Neuronal stem cell (in vitro differentiated cells): ENCODE measurements at regions not wholly inside any gene's neighbourhood (a gene's known extent, or its start where the extent isn't known, plus 50 kb on each side); places are given as distances from the start of the nearest gene placed in this dataset.

Source experiments
- DNase-seq: peaks from one replicate; pipeline ENCODE4 v3.0.0-alpha.2; 2013; ENCODE audit warnings: low spot score
- H2AFZ ChIP-seq: one replicate; pipeline ENCODE4 v1.6.1; 2013; ENCODE audit warnings: mild to moderate bottlenecking, low read length, inconsistent platforms
- H2AK5ac ChIP-seq: 2 replicates; pipeline ENCODE4 v1.6.1; 2013; ENCODE audit warnings: low read depth, mild to moderate bottlenecking, inconsistent platforms, low read length, moderate library complexity, mixed read lengths
- H2BK120ac ChIP-seq: 2 replicates; pipeline ENCODE4 v1.6.1; 2013; ENCODE audit warnings: low read depth, mild to moderate bottlenecking, inconsistent platforms, low read length, moderate library complexity, mixed read lengths
- H2BK12ac ChIP-seq: one replicate; pipeline ENCODE4 v1.6.1; 2013; ENCODE audit warnings: low read length, inconsistent platforms
- H2BK15ac ChIP-seq: 2 replicates; pipeline ENCODE4 v1.6.1; 2013; ENCODE audit warnings: mild to moderate bottlenecking, low read length, inconsistent platforms, mixed read lengths
- H2BK5ac ChIP-seq: one replicate; pipeline ENCODE4 v1.6.1; 2013; ENCODE audit warnings: inconsistent platforms, mild to moderate bottlenecking, low read length, moderate library complexity
- H3K14ac ChIP-seq: one replicate; pipeline ENCODE4 v1.6.1; 2013; ENCODE audit warnings: low read length, inconsistent platforms
- H3K18ac ChIP-seq: 2 replicates; pipeline ENCODE4 v1.6.1; 2013; ENCODE audit warnings: low read length, inconsistent platforms
- H3K23ac ChIP-seq: 2 replicates; pipeline ENCODE4 v1.6.1; 2013; ENCODE audit warnings: low read depth, mild to moderate bottlenecking, mixed read lengths, low read length, inconsistent platforms; ENCODE audit not compliant: poor library complexity
- H3K27ac ChIP-seq: replicated peaks from 3 replicates; pipeline ENCODE4 v1.5.1; 2013; ENCODE audit warnings: low read length, inconsistent platforms
- H3K27me3 ChIP-seq, 3 experiments: 2 replicates each; pipeline ENCODE4 v1.6.1; 2013; ENCODE audit warnings: low read length in 3 of 3, mild to moderate bottlenecking in 2 of 3, inconsistent platforms in 1 of 3, low read depth in 1 of 3, mixed read lengths in 1 of 3, moderate library complexity in 1 of 3; ENCODE audit not compliant: control insufficient read depth in 3 of 3, insufficient read depth in 3 of 3
- H3K36me3 ChIP-seq, 2 donors: replicated peaks in 1 of 2; 2 replicates each; pipeline ENCODE4 v1.6.1; 2013; ENCODE audit warnings: low read length in 2 of 2; ENCODE audit not compliant: control insufficient read depth in 2 of 2, insufficient read depth in 2 of 2
- H3K4ac ChIP-seq: 2 replicates; pipeline ENCODE4 v1.6.1; 2013; ENCODE audit warnings: inconsistent platforms, mild to moderate bottlenecking, low read length, moderate library complexity
- H3K4me1 ChIP-seq, 2 donors: 1 replicate in 1 of 2; 2 replicates in 1 of 2; pipeline ENCODE4 v1.6.1; 2013; ENCODE audit warnings: low read length in 2 of 2, low read depth in 1 of 2; ENCODE audit not compliant: control insufficient read depth in 2 of 2, insufficient read depth in 1 of 2
- H3K4me2 ChIP-seq: one replicate; pipeline ENCODE4 v1.6.1; 2013; ENCODE audit warnings: mild to moderate bottlenecking, low read length, inconsistent platforms; ENCODE audit not compliant: insufficient read depth, poor library complexity, severe bottlenecking
- H3K4me3 ChIP-seq, 2 donors: 2 replicates each; pipeline ENCODE4 v1.5.1; 2013; ENCODE audit warnings: low read length in 2 of 2, mild to moderate bottlenecking in 2 of 2, inconsistent platforms in 1 of 2, moderate library complexity in 1 of 2
- H3K79me1 ChIP-seq: one replicate; pipeline ENCODE4 v1.6.1; 2013; ENCODE audit warnings: low read depth, mild to moderate bottlenecking, inconsistent platforms, low read length, moderate library complexity
- H3K9ac ChIP-seq: one replicate; pipeline ENCODE4 v1.6.1; 2013; ENCODE audit warnings: mild to moderate bottlenecking, low read depth, low read length, inconsistent platforms; ENCODE audit not compliant: poor library complexity
- H3K9me3 ChIP-seq, 2 donors: replicated peaks in 1 of 2; 2 replicates each; pipeline versions ENCODE3 to v1.6.1; 2013; ENCODE audit warnings: low read length in 2 of 2, mild to moderate bottlenecking in 2 of 2, inconsistent platforms in 1 of 2, low read depth in 1 of 2, mixed read lengths in 1 of 2, moderate library complexity in 1 of 2; ENCODE audit not compliant: control insufficient read depth in 2 of 2, insufficient read depth in 1 of 2
- H4K8ac ChIP-seq: one replicate; pipeline ENCODE4 v1.6.1; 2013; ENCODE audit warnings: low read depth, mild to moderate bottlenecking, inconsistent platforms, low read length, moderate library complexity
- H4K91ac ChIP-seq: one replicate; pipeline ENCODE4 v1.6.1; 2013; ENCODE audit warnings: low read length, low read depth, mild to moderate bottlenecking, inconsistent platforms; ENCODE audit not compliant: poor library complexity
- WGBS, 2 donors: extraction: QIAGEN DNeasy Blood & Tissue Kit; methylation state at CpG; one replicate each; pipeline ENCODE4 v1.1.7; 2013; ENCODE audit warnings: missing lambda C conversion rate in 2 of 2, mixed read lengths in 1 of 2; ENCODE audit not compliant: insufficient read length in 2 of 2, insufficient replicate concordance in 1 of 2; ENCODE audit errors: extremely low coverage in 2 of 2; 5-methylcytosine and 5-hydroxymethylcytosine counted together

GRCh38 chr13:31063772-31064171 lies 97.9 kb downstream of the HSPH1 start:
- Histone ChIP-seq H3K4ac (no peak overlapping the region), H2AK5ac (no peak overlapping the region), H3K27ac (no peak overlapping the region), H2AFZ (no peak overlapping the region), H3K79me1 (no peaks in the 10 kb centered on the region), H3K4me3 (no peak overlapping the region), H3K4me1 (no peaks in the 10 kb centered on the region), H3K14ac (no peak overlapping the region), H4K91ac (no peak overlapping the region), H3K9ac (no peak overlapping the region), H3K27me3 (peaks cover 0 to 2% (median 0%) of the 10 kb centered on the region in 3 experiments), H3K4me2 (no peak overlapping the region), H2BK12ac (no peak overlapping the region), H3K36me3 (no peaks in the 10 kb centered on the region), H3K9me3 (no peaks in the 10 kb centered on the region), H2BK120ac (no peak overlapping the region), H4K8ac (no peak overlapping the region), H3K18ac (no peak overlapping the region), H2BK5ac (no peak overlapping the region), H3K23ac (no peak overlapping the region), H2BK15ac (no peak overlapping the region)
- DNase-seq = no peak
- WGBS, 2 donors = no CpG with 5 or more reads among the region's 1 CpG

DNA sequence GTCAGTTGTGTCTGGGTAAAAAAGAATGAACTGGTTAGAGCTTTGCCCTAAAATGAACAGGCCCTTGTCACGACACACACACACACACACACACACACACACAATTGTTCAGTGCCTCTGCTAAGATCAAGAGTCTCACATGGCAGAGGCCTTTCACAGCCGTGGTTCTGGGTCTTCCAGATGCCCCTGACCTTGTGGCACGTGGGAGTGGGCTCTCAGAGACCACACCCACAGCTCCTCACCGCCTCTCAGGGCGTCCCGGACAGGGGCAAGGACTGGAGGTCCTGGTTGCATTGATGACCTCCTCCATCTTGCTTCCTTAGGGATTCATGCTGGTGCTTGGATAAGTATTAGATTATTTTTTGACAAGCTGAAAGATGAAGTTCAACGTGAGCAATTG lies 101.0 kb downstream of the HSPH1 start:
- no peak overlapping the region for H2AFZ ChIP-seq
- H3K79me1 ChIP-seq = no peaks in the 10 kb centered on the region
- H3K36me3 ChIP-seq = no peaks in the 10 kb centered on the region
- no peak overlapping the region for H3K23ac ChIP-seq
- no peak overlapping the region for H2BK5ac ChIP-seq
- H4K8ac ChIP-seq = no peak overlapping the region
- DNase-seq = no peak
- H3K4me3 ChIP-seq = no peak overlapping the region
- WGBS, 2 donors = no CpG with 5 or more reads among the region's 7 CpGs
- H2BK120ac ChIP-seq = no peak overlapping the region
- no peak overlapping the region for H3K14ac ChIP-seq
- H3K27me3 ChIP-seq = no peaks in the 10 kb centered on the region
- H3K9me3 ChIP-seq = no peaks in the 10 kb centered on the region
- no peak overlapping the region for H3K4ac ChIP-seq
- no peak overlapping the region for H2AK5ac ChIP-seq
- H3K4me2 ChIP-seq = no peak overlapping the region
- no peak overlapping the region for H4K91ac ChIP-seq
- H2BK15ac ChIP-seq = no peak overlapping the region
- H2BK12ac ChIP-seq = no peak overlapping the region
- H3K4me1 ChIP-seq = no peaks in the 10 kb centered on the region
- H3K9ac ChIP-seq = no peak overlapping the region
- no peak overlapping the region for H3K18ac ChIP-seq
- H3K27ac ChIP-seq = no peak overlapping the region

GRCh38 chr13:31060220-31060619 lies 101.5 kb downstream of the HSPH1 start:
- no peak overlapping the region for H3K4me3 ChIP-seq
- no peak overlapping the region for H2AFZ ChIP-seq
- H2BK5ac ChIP-seq = no peak overlapping the region
- H2BK15ac ChIP-seq = no peak overlapping the region
- H4K91ac ChIP-seq = no peak overlapping the region
- H3K36me3 ChIP-seq = no peaks in the 10 kb centered on the region
- H3K14ac ChIP-seq = no peak overlapping the region
- H4K8ac ChIP-seq = no peak overlapping the region
- H3K4ac ChIP-seq = no peak overlapping the region
- DNase-seq = no peak
- H3K9ac ChIP-seq = no peak overlapping the region
- no peak overlapping the region for H3K23ac ChIP-seq
- no peak overlapping the region for H3K27ac ChIP-seq
- no peak overlapping the region for H2BK12ac ChIP-seq
- no peak overlapping the region for H3K4me2 ChIP-seq
- no peaks in the 10 kb centered on the region for H3K9me3 ChIP-seq
- no peaks in the 10 kb centered on the region for H3K4me1 ChIP-seq
- WGBS, 2 donors = no CpG with 5 or more reads among the region's 3 CpGs
- no peak overlapping the region for H2AK5ac ChIP-seq
- H3K27me3 ChIP-seq = no peaks in the 10 kb centered on the region
- H2BK120ac ChIP-seq = no peak overlapping the region
- H3K18ac ChIP-seq = no peak overlapping the region
- H3K79me1 ChIP-seq = no peaks in the 10 kb centered on the region

- no CpG with 5 or more reads among the region's 9 CpGs for WGBS, 2 donors
- H3K79me1 ChIP-seq = no peaks in the 10 kb centered on the region
- no peak overlapping the region for H3K18ac ChIP-seq
- H2BK120ac ChIP-seq = no peak overlapping the region
- no peak overlapping the region for H3K14ac ChIP-seq
- H2AK5ac ChIP-seq = no peak overlapping the region
- H3K4ac ChIP-seq = no peak overlapping the region
- no peaks in the 10 kb centered on the region for H3K27me3 ChIP-seq
- H3K9ac ChIP-seq = no peak overlapping the region
- no peak overlapping the region for H3K4me3 ChIP-seq
- H2BK12ac ChIP-seq = no peak overlapping the region
- H4K91ac ChIP-seq = no peak overlapping the region
- no peaks in the 10 kb centered on the region for H3K36me3 ChIP-seq
- H2AFZ ChIP-seq = no peak overlapping the region
- no peak overlapping the region for H3K23ac ChIP-seq
- no peak overlapping the region for H4K8ac ChIP-seq
- no peak overlapping the region for H3K27ac ChIP-seq
- H2BK15ac ChIP-seq = no peak overlapping the region
- no peak for DNase-seq
- H2BK5ac ChIP-seq = no peak overlapping the region
- H3K4me2 ChIP-seq = no peak overlapping the region
- no peaks in the 10 kb centered on the region for H3K4me1 ChIP-seq
- no peaks in the 10 kb centered on the region for H3K9me3 ChIP-seq
These were observed 104.2 kb downstream of the HSPH1 start for GRCh38 chr13:31057403-31058033.
